ENCODE measurements at regions not wholly inside any gene's neighbourhood (a gene's known extent, or its start where the extent isn't known, plus 50 kb on each side); places are given as distances from the start of the nearest gene placed in this dataset.

DNA sequence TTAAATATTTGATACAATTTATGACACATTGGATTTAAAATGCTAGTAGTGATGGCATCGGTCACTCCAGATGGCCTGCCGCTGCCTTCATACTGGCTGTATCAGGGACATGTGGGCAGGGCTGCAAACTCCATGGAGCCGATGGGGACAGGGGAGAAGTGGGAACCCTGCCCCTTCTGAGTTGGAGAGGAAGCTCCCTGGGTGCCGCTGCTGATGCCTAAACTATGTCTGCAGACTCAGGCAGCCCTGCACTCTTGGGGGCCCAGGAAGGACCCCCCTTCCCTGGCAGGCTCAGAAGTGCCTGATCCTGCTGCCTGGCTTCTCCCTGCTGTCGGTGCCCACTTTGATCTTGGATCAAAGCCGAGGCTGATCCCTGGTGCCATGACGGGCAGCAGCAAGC lies 1522.1 kb downstream of the OTOL1 start:
- H3K4me3 ChIP-seq (ENCODE audit: low read depth, low read length) = no peak overlapping the region
- no peak for DNase-seq (ENCODE audit: low read depth)
- no peak for TF ChIP-seq CTCF (IDR thresholded peaks at IDR 0.05; ENCODE audit: control insufficient read depth, extremely low read depth, insufficient read depth)

- no peak overlapping the region for H3K4me3 ChIP-seq (ENCODE audit: low read depth, low read length)
- TF ChIP-seq CTCF (IDR thresholded peaks at IDR 0.05; ENCODE audit: control insufficient read depth, extremely low read depth, insufficient read depth) = no peak
- no peak for DNase-seq (ENCODE audit: low read depth)
Observed at GRCh38 chr3:163019260-163019659, 1522.7 kb downstream of the OTOL1 start.

GRCh38 chr3:163033652-163034051 lies 1537.0 kb downstream of the OTOL1 start:
- no peak for TF ChIP-seq CTCF (IDR thresholded peaks at IDR 0.05; ENCODE audit: control insufficient read depth, extremely low read depth, insufficient read depth)
- DNase-seq (ENCODE audit: low read depth) = no peak
- no peak overlapping the region for H3K4me3 ChIP-seq (ENCODE audit: low read depth, low read length)

DNA sequence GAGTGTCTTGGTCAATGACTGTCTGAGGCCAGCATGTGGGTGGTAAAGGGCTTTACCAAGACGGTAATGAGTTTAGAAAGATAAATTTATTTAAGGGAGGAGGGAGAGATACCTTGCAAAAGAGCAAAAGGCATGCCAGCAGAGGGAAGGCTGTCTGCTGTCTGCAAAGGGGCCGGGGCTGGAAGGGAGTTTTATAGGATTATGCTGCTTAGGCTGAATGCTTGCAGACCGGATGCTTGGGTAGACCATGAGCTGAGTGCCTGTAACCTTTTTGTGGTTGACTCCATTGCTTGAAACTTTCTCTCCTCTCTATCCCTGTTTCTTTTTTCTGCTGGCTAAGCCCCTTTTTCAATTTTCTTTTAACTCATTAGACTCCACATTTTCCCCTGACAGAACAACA lies 1543.0 kb downstream of the OTOL1 start:
- DNase-seq (ENCODE audit: low read depth) = no peak
- H3K4me3 ChIP-seq (ENCODE audit: low read depth, low read length) = no peak overlapping the region
- no peak for TF ChIP-seq CTCF (IDR thresholded peaks at IDR 0.05; ENCODE audit: control insufficient read depth, extremely low read depth, insufficient read depth)

DNA sequence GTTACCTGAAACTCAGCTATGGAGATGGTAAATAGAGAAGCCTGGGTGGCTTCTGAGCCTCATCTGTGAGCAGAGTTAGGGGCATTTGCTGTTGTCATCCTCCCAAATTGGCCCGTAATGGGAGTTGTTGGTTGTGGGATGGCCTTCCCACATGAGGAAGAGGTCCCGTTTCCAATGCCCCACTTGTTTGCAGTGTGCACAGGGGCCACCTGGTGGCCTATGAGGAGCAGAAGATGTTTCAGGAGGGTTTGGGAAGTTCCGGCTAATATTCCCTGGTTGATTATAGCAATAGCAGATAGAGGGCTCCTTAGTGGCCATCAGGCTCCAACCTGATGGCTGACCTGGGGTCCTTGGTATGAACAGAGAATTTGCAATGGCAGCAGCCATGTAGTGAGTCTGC lies 1546.5 kb downstream of the OTOL1 start:
- DNase-seq (ENCODE audit: low read depth) = no peak
- TF ChIP-seq CTCF (IDR thresholded peaks at IDR 0.05; ENCODE audit: control insufficient read depth, extremely low read depth, insufficient read depth) = peak; percentile 47
- H3K4me3 ChIP-seq (ENCODE audit: low read depth, low read length) = no peak overlapping the region

GRCh38 chr3:163045945-163046344 lies 1549.3 kb downstream of the OTOL1 start:
- TF ChIP-seq CTCF (IDR thresholded peaks at IDR 0.05; ENCODE audit: control insufficient read depth, extremely low read depth, insufficient read depth) = no peak
- no peak for DNase-seq (ENCODE audit: low read depth)
- H3K4me3 ChIP-seq (ENCODE audit: low read depth, low read length) = no peak overlapping the region

GRCh38 chr3:163048881-163049280 lies 1552.3 kb downstream of the OTOL1 start:
- H3K4me3 ChIP-seq (ENCODE audit: low read depth, low read length) = no peak overlapping the region
- TF ChIP-seq CTCF (IDR thresholded peaks at IDR 0.05; ENCODE audit: control insufficient read depth, extremely low read depth, insufficient read depth) = no peak
- DNase-seq (ENCODE audit: low read depth) = no peak

Measured in LNCaP clone FGC (cell line).